Esophagus squamous epithelium (tissue), 4 donors: ENCODE measurements at regions not wholly inside any gene's neighbourhood (a gene's known extent, or its start where the extent isn't known, plus 50 kb on each side); places are given as distances from the start of the nearest gene placed in this dataset.

Source experiments
- CTCF ChIP-seq, 6 experiments: fragments of 450-650 bp in 4 of 6; fragments of 200-600 bp in 2 of 6; sonication (generic) in 2 of 6; IDR thresholded peaks; one replicate each; pipeline ENCODE4 v1.5.1; 2016 to 2019; ENCODE audit warnings: antibody characterized with exemption in 6 of 6, mild to moderate bottlenecking in 4 of 6, moderate library complexity in 4 of 6
- POLR2A ChIP-seq, 4 donors: fragments of 450-650 bp; IDR thresholded peaks; one replicate each; pipeline ENCODE4 v1.6.1; 2017; ENCODE audit warnings: antibody characterized with exemption in 4 of 4, mild to moderate bottlenecking in 4 of 4, moderate library complexity in 3 of 4

GRCh38 chr5:88660947-88661805 lies 221.8 kb downstream of the MEF2C start:
- TF ChIP-seq CTCF (IDR thresholded peaks at IDR 0.05) (no peak), POLR2A (IDR thresholded peaks at IDR 0.05) (no peak)
